ENCODE measurements at regions not wholly inside any gene's neighbourhood (a gene's known extent, or its start where the extent isn't known, plus 50 kb on each side); places are given as distances from the start of the nearest gene placed in this dataset.

DNA sequence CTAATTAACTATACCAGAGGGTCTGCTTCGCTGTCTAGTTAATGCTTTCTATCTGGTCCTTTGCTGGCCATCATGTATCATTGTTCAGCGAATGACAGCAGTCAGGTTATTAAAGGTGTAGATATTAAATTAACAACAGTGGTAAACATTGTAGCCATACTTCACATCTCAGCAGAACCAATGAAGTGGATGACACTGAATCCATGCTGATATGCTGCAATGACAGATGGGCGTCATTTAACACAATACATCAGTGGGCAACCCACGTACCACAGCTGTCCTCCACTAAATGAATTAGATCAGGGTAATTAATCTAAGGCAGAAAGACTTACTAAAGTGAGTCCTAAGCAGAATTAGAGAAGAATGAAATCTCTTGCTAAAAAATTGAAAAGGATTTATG lies 767.2 kb downstream of the NXPH1 start:
- 78 to 89% methylated on average over 4 of the region's 4 CpGs for WGBS, 2 donors
- no peak for DNase-seq
- TF ChIP-seq, protein P1, sequence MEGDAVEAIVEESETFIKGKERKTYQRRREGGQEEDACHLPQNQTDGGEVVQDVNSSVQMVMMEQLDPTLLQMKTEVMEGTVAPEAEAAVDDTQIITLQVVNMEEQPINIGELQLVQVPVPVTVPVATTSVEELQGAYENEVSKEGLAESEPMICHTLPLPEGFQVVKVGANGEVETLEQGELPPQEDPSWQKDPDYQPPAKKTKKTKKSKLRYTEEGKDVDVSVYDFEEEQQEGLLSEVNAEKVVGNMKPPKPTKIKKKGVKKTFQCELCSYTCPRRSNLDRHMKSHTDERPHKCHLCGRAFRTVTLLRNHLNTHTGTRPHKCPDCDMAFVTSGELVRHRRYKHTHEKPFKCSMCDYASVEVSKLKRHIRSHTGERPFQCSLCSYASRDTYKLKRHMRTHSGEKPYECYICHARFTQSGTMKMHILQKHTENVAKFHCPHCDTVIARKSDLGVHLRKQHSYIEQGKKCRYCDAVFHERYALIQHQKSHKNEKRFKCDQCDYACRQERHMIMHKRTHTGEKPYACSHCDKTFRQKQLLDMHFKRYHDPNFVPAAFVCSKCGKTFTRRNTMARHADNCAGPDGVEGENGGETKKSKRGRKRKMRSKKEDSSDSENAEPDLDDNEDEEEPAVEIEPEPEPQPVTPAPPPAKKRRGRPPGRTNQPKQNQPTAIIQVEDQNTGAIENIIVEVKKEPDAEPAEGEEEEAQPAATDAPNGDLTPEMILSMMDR (IDR thresholded peaks at IDR 0.05) = no peak
- TF ChIP-seq EP300 (IDR thresholded peaks at IDR 0.05) = no peak
- no peak for TF ChIP-seq POLR2AphosphoS5 (IDR thresholded peaks at IDR 0.05)
- no peak for TF ChIP-seq POLR2A (IDR thresholded peaks at IDR 0.05)

DNA sequence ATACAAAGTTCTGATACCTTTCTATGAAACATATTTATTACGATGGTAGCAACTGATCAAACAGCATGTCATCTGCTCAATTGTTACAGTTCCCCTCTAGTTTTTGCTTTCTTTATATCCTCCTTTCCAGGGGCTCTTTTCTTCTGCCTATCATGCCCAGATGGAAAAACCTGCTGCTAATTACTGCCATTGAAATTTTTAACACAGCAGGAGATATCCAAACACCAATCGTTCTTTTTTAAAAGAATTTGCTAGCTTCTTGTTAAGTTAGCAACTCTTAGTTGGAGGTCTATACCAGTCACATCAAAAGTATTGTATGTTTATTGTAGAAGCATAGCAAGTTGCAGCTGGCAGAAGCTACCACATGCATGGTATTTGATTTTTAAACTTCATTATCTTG lies 768.5 kb downstream of the NXPH1 start:
- DNase-seq (no peak), ATAC-seq (ENCODE audit: low FRiP score in 2 of 2) (no peak)
- TF ChIP-seq, protein P1 (IDR thresholded peaks at IDR 0.05) = no peak
- TF ChIP-seq POLR2A (IDR thresholded peaks at IDR 0.05) (no peak), EP300 (IDR thresholded peaks at IDR 0.05) (no peak), POLR2AphosphoS5 (IDR thresholded peaks at IDR 0.05) (no peak)
- Histone ChIP-seq H3K9me3 (no peaks in the 10 kb centered on the region), H3K27me3 (no peaks in the 10 kb centered on the region), H3K36me3 (no peaks in the 10 kb centered on the region), H3K27ac (no peak overlapping the region), H3K4me1 (no peaks in the 10 kb centered on the region), H3K4me3 (no peak overlapping the region)
- 43 to 57% methylated on average over 2 of the region's 2 CpGs for WGBS, 2 donors

More for the DNA sequence above, 767.2 kb downstream of the NXPH1 start:
- Histone ChIP-seq H3K36me3 (no peaks in the 10 kb centered on the region), H3K27me3 (no peaks in the 10 kb centered on the region), H3K9me3 (no peaks in the 10 kb centered on the region), H3K4me3 (no peak overlapping the region), H3K27ac (no peak overlapping the region), H3K4me1 (no peaks in the 10 kb centered on the region)
- no peak for ATAC-seq (ENCODE audit: low FRiP score in 2 of 2)

DNA sequence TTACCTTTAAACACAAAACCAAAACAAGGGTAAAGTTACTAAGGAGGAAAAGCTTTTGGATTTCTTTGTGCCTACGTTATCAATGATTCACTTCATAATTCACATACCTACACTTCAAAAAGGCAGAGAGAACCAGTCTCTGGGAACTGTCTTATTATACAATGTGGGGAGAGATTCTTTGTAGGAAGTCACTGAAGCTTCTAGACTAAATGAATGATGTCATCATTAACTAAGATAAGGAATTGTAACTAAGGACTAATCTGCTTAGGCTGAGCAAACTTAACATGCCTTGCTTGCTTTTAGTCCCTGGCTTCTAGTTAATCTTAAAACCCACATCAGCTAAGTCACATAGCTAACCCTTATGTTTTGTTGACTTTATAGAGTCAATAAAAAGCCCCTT lies 771.2 kb downstream of the NXPH1 start:
- Histone ChIP-seq H3K27ac (no peak overlapping the region), H3K4me3 (no peak overlapping the region), H3K36me3 (no peaks in the 10 kb centered on the region), H3K27me3 (no peaks in the 10 kb centered on the region), H3K9me3 (no peaks in the 10 kb centered on the region), H3K4me1 (no peaks in the 10 kb centered on the region)
- no peak for DNase-seq
- TF ChIP-seq, protein P1 (IDR thresholded peaks at IDR 0.05) = no peak
- TF ChIP-seq POLR2AphosphoS5 (IDR thresholded peaks at IDR 0.05) = no peak
- no peak for TF ChIP-seq POLR2A (IDR thresholded peaks at IDR 0.05)
- 81 to 89% methylated on average over 1 of the region's 1 CpG for WGBS, 2 donors
- no peak for ATAC-seq (ENCODE audit: low FRiP score in 2 of 2)

DNA sequence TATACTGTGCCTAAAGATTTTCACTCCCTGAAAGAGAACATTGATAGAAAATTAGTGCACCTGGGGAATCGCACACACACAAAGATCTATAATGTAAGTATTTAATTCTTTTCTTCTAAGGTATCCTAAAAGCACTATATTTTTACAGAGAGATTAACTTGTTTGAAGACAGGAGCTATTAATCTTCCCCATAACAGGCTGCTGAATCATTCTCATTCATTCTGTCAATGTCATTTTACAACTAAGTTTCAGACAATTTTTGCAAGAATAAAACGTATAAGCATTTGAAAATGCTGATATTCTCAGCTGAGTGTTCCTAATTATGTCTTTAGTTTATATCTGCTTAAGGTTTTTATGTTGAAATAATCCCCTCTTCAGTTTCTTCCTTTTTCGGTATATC lies 776.7 kb downstream of the NXPH1 start:
- Histone ChIP-seq H3K27me3 (no peaks in the 10 kb centered on the region), H3K4me1 (no peaks in the 10 kb centered on the region), H3K9me3 (no peaks in the 10 kb centered on the region), H3K4me3 (no peak overlapping the region), H3K36me3 (no peaks in the 10 kb centered on the region), H3K27ac (no peak overlapping the region)
- no peak for TF ChIP-seq POLR2AphosphoS5 (IDR thresholded peaks at IDR 0.05)
- no peak for ATAC-seq (ENCODE audit: low FRiP score in 2 of 2)
- DNase-seq = no peak
- 74 to 80% methylated on average over 3 of the region's 3 CpGs for WGBS, 2 donors

DNA sequence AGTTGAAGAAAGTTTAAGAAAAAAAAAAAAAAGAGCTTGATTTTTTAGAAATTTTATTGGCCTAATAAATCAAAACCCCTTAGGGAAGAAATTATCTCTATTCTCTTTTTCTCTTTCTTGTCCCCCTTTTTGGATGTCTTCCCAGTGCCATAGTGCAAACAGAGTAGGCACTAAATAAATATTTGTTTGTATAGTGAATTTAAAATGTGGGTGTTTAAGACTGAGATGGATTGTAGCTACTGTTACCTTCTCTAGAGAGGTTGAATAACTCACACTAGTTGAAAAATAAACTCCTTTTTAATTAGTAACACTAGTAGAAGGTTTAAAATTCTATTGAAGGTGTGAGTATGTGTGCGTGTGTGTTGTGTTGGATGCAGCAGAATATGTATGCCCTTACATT lies 783.8 kb downstream of the NXPH1 start:
- no peaks in the 10 kb centered on the region for H3K9me3 ChIP-seq
- H3K27ac ChIP-seq = no peak overlapping the region
- H3K4me3 ChIP-seq = no peak overlapping the region
- no peak for ATAC-seq (ENCODE audit: low FRiP score in 2 of 2)
- H3K27me3 ChIP-seq = no peaks in the 10 kb centered on the region
- DNase-seq = no peak
- 84 to 85% methylated on average over 1 of the region's 1 CpG for WGBS, 2 donors
- H3K4me1 ChIP-seq = no peaks in the 10 kb centered on the region
- TF ChIP-seq EP300 (IDR thresholded peaks at IDR 0.05) (no peak), POLR2A (IDR thresholded peaks at IDR 0.05) (no peak), POLR2AphosphoS5 (IDR thresholded peaks at IDR 0.05) (no peak)
- TF ChIP-seq, protein P1 (IDR thresholded peaks at IDR 0.05) = no peak
- H3K36me3 ChIP-seq = no peaks in the 10 kb centered on the region

Measured in upper lobe of left lung (tissue), 6 donors.